Mesenchymal stem cell (in vitro differentiated cells and primary cell): ENCODE measurements at regions not wholly inside any gene's neighbourhood (a gene's known extent, or its start where the extent isn't known, plus 50 kb on each side); places are given as distances from the start of the nearest gene placed in this dataset.

ENCODE experiments used
- DNase-seq: peaks from one replicate; pipeline ENCODE4 v3.0.0-alpha.2; 2013
- H2AFZ ChIP-seq: one replicate; pipeline ENCODE4 v1.6.1; 2013; ENCODE audit warnings: low read depth, mild to moderate bottlenecking, control low read depth, inconsistent platforms, low read length, moderate library complexity
- H2AK5ac ChIP-seq: 2 replicates; pipeline ENCODE4 v1.6.1; 2013; ENCODE audit warnings: low read length, moderate library complexity, mild to moderate bottlenecking, inconsistent platforms; ENCODE audit not compliant: severe bottlenecking
- H2BK120ac ChIP-seq: one replicate; pipeline ENCODE4 v1.6.1; 2013; ENCODE audit warnings: low read depth, mild to moderate bottlenecking, inconsistent platforms, low read length, moderate library complexity
- H2BK12ac ChIP-seq, 2 experiments: one replicate each; pipeline ENCODE4 v1.6.1; 2013; ENCODE audit warnings: inconsistent platforms in 2 of 2, low read length in 2 of 2, mild to moderate bottlenecking in 2 of 2, moderate library complexity in 2 of 2, control low read depth in 1 of 2
- H2BK15ac ChIP-seq: one replicate; pipeline ENCODE4 v1.6.1; 2013; ENCODE audit warnings: mild to moderate bottlenecking, low read depth, inconsistent platforms; ENCODE audit not compliant: poor library complexity, severe bottlenecking
- H2BK5ac ChIP-seq: 2 replicates; pipeline ENCODE4 v1.6.1; 2013; ENCODE audit warnings: low read depth, mild to moderate bottlenecking, low read length, control low read depth, inconsistent platforms; ENCODE audit not compliant: poor library complexity, severe bottlenecking
- H3K14ac ChIP-seq, 2 experiments: one replicate each; pipeline ENCODE4 v1.6.1; 2013; ENCODE audit warnings: inconsistent platforms in 2 of 2, low read length in 2 of 2, control low read depth in 1 of 2, mild to moderate bottlenecking in 1 of 2, moderate library complexity in 1 of 2
- H3K18ac ChIP-seq, 2 experiments: one replicate each; pipeline ENCODE4 v1.6.1; 2013; ENCODE audit warnings: inconsistent platforms in 2 of 2, low read length in 2 of 2, control low read depth in 1 of 2, low read depth in 1 of 2, mild to moderate bottlenecking in 1 of 2
- H3K23ac ChIP-seq, 2 experiments: one replicate each; pipeline ENCODE4 v1.6.1; 2013; ENCODE audit warnings: inconsistent platforms in 2 of 2, low read length in 2 of 2, mild to moderate bottlenecking in 2 of 2, moderate library complexity in 2 of 2, control low read depth in 1 of 2
- H3K27ac ChIP-seq: 2 replicates; pipeline ENCODE4 v1.5.1; 2013; ENCODE audit warnings: mild to moderate bottlenecking, moderate library complexity, low read length, control low read depth, inconsistent platforms; ENCODE audit not compliant: poor library complexity, severe bottlenecking
- H3K27me3 ChIP-seq, 2 experiments: 2 replicates each; pipeline versions ENCODE4 v1.6.1 to v1.7.0; 2013; ENCODE audit warnings: low read length in 2 of 2, mild to moderate bottlenecking in 2 of 2, moderate library complexity in 2 of 2, control low read depth in 1 of 2, inconsistent platforms in 1 of 2; ENCODE audit not compliant: control insufficient read depth in 1 of 2, insufficient read depth in 1 of 2
- H3K36me3 ChIP-seq, 2 experiments: 2 replicates each; pipeline versions ENCODE4 v1.6.1 to v1.7.0; 2013; ENCODE audit warnings: low read length in 2 of 2, control low read depth in 1 of 2, inconsistent platforms in 1 of 2, low read depth in 1 of 2, mild to moderate bottlenecking in 1 of 2; ENCODE audit not compliant: insufficient read depth in 2 of 2, control insufficient read depth in 1 of 2
- H3K4ac ChIP-seq, 2 experiments: one replicate each; pipeline ENCODE4 v1.6.1; 2013; ENCODE audit warnings: inconsistent platforms in 2 of 2, low read length in 2 of 2, mild to moderate bottlenecking in 2 of 2, moderate library complexity in 2 of 2, control low read depth in 1 of 2, low read depth in 1 of 2
- H3K4me1 ChIP-seq: 2 replicates; pipeline ENCODE4 v1.6.1; 2013; ENCODE audit warnings: low read depth, low read length, control low read depth; ENCODE audit not compliant: control insufficient read depth, insufficient read depth
- H3K4me2 ChIP-seq: 2 replicates; pipeline ENCODE4 v1.6.1; 2013; ENCODE audit warnings: low read length, mild to moderate bottlenecking, inconsistent platforms; ENCODE audit not compliant: poor library complexity, severe bottlenecking
- H3K4me3 ChIP-seq, 2 experiments: 2 replicates each; pipeline versions ENCODE4 v1.5.1 to v1.7.0; 2013; ENCODE audit warnings: low read length in 2 of 2, mild to moderate bottlenecking in 2 of 2, control low read depth in 1 of 2, low read depth in 1 of 2; ENCODE audit not compliant: insufficient read depth in 1 of 2
- H3K79me1 ChIP-seq: replicated peaks from 2 replicates; pipeline ENCODE4 v1.6.1; 2013; ENCODE audit warnings: mild to moderate bottlenecking, control low read depth, low read length, inconsistent platforms; ENCODE audit not compliant: poor library complexity, severe bottlenecking
- H3K9ac ChIP-seq: 2 replicates; pipeline ENCODE4 v1.7.0; 2013; ENCODE audit warnings: mild to moderate bottlenecking, low read length, moderate library complexity
- H3K9me3 ChIP-seq: 2 replicates; pipeline ENCODE4 v1.7.0; 2013; ENCODE audit warnings: mild to moderate bottlenecking, low read length; ENCODE audit not compliant: control insufficient read depth
- H4K8ac ChIP-seq: one replicate; pipeline ENCODE4 v1.6.1; 2013; ENCODE audit warnings: inconsistent platforms, mild to moderate bottlenecking, low read length, moderate library complexity
- H4K91ac ChIP-seq: one replicate; pipeline ENCODE4 v1.6.1; 2013; ENCODE audit warnings: mild to moderate bottlenecking, low read length, inconsistent platforms
- WGBS: methylation state at CpG from one replicate; pipeline ENCODE4 v1.1.7; 2013; ENCODE audit warnings: mixed read lengths; 5-methylcytosine and 5-hydroxymethylcytosine counted together

DNA sequence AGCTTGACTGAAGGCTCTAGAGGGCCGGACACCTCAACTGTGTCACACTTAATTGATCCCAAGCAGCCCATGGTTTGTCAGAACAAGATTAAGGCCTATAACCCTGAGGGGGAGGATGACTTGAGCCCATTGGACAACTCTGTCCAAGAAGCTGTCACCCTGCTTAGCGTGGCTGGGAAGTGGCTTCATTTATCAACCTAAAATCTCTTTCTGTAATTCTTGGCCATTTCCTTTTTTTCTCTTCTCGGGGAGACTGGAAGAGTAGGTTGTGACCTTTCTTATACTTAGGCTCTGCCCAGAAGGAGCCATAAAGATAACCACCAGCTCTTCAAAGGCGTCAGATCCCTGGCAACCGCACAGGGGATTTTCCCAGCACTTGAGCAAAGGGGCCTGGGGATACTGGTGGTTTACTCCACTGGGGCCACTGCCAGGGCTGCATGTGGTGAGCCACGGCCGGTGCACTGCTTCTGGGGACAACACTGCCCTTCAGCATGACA, 265.5 kb downstream of the CYRIA start:
- Histone ChIP-seq H3K9ac (no peak overlapping the region), H3K23ac (no peak overlapping the region), H3K36me3 (no peaks in the 10 kb centered on the region), H2BK5ac (no peak overlapping the region), H3K27me3 (no peaks in the 10 kb centered on the region), H2BK15ac (no peak overlapping the region), H4K8ac (no peak overlapping the region), H3K18ac (no peak overlapping the region), H3K9me3 (no peaks in the 10 kb centered on the region), H3K4ac (no peak overlapping the region), H4K91ac (no peak overlapping the region), H3K4me3 (no peak overlapping the region), H3K4me2 (no peak overlapping the region), H3K14ac (no peak overlapping the region), H3K79me1 (no peaks in the 10 kb centered on the region), H3K4me1 (no peaks in the 10 kb centered on the region), H2AFZ (no peak overlapping the region), H2BK120ac (no peak overlapping the region), H3K27ac (no peak overlapping the region), H2AK5ac (no peak overlapping the region), H2BK12ac (no peak overlapping the region)
- 7% methylated on average over 6 of the region's 7 CpGs for WGBS
- no peak for DNase-seq

DNA sequence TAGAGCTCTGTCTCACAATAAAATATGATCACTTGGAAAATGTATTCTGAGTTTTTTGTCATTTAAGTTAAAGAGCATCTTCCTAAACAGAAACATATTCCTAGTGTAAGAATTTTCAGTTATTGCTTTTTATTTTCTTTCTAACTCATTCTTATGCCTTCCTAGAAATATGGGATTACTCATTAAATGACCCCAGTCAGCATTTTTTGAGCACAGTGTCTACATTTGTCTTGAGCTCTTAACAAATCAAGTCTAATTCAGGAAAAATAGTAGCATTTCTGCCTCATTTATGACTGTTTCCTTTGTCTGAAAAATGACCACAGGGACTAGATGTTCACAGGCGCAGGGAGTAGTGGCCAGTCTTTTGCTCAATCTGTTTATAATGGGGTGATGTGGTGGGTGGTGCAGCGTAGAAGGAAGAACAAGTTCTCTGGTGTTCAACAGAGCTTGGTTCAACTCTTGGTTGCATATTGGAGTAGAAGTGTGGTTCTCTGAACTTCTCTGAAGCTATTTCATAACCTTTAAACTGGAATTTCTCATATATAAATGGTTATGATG, 267.1 kb downstream of the CYRIA start:
- no peaks in the 10 kb centered on the region for H3K9me3 ChIP-seq
- no peak overlapping the region for H3K4me2 ChIP-seq
- no peak overlapping the region for H4K91ac ChIP-seq
- DNase-seq, result no peak
- no peak overlapping the region for H2BK12ac ChIP-seq
- no peaks in the 10 kb centered on the region for H3K36me3 ChIP-seq
- peaks cover 10% of the 10 kb centered on the region for H3K4me1 ChIP-seq
- no peak overlapping the region for H3K14ac ChIP-seq
- H3K23ac ChIP-seq, result no peak overlapping the region
- no peak overlapping the region for H3K4ac ChIP-seq
- WGBS, result 80% methylated on average over 2 of the region's 2 CpGs
- H2BK5ac ChIP-seq, result no peak overlapping the region
- no peak overlapping the region for H3K18ac ChIP-seq
- H3K27me3 ChIP-seq, result peaks cover 0 to 5% of the 10 kb centered on the region in 2 experiments
- no peak overlapping the region for H3K4me3 ChIP-seq
- no peak overlapping the region for H2AFZ ChIP-seq
- H2AK5ac ChIP-seq, result no peak overlapping the region
- no peak overlapping the region for H3K9ac ChIP-seq
- no peak overlapping the region for H4K8ac ChIP-seq
- H2BK15ac ChIP-seq, result no peak overlapping the region
- H3K79me1 ChIP-seq, result no peaks in the 10 kb centered on the region
- H2BK120ac ChIP-seq, result no peak overlapping the region
- no peak overlapping the region for H3K27ac ChIP-seq

DNA sequence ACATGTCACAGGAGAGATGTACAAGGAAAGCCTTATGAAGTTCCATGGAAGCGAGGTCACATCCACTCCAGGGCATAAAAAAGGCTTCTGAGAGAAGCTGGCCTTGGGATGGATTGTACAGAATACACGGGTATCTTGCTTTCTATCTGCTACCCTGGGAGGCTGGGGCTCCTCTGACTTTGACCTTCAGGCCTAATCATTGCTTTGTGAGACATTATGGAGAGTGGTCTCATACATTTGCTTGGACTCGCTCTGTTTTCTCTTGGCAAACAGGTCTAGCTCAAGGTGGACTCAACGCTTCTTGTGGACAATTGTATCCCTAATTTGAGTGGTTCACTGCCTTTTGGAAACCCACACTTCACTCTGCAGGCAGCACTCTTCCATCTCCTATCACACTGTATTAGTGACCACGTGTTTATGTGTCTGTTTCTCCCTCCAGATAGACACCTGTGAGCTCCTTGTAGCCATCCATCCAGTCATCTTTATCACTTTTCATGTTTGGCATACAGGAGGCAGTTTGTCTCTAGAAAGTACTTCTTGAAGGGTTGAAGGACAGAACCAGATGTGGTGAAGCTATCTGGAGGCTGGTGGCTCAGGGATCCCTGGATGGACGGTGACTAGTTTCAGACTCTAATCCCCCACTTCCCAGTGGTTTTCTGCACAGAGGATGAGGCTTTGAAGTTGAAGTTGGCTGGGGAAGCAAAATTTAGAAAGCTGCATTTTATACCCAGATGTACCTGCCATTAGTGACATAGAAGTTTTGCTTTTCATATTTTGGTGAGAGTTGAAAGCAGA, 267.8 kb downstream of the CYRIA start:
- Histone ChIP-seq H3K23ac (no peak overlapping the region), H3K4me3 (no peak overlapping the region), H3K18ac (no peak overlapping the region), H2BK12ac (no peak overlapping the region), H3K9me3 (no peaks in the 10 kb centered on the region), H3K4me1 (peaks cover 11% of the 10 kb centered on the region), H3K36me3 (no peaks in the 10 kb centered on the region), H3K27ac (no peak overlapping the region), H3K4me2 (no peak overlapping the region), H4K91ac (no peak overlapping the region), H3K4ac (no peak overlapping the region), H2BK15ac (no peak overlapping the region), H3K9ac (no peak overlapping the region), H3K27me3 (peaks cover 0 to 5% of the 10 kb centered on the region in 2 experiments), H2AFZ (no peak overlapping the region), H2BK120ac (no peak overlapping the region), H3K14ac (no peak overlapping the region), H2BK5ac (no peak overlapping the region), H2AK5ac (no peak overlapping the region), H4K8ac (no peak overlapping the region), H3K79me1 (no peaks in the 10 kb centered on the region)
- DNase-seq, result no peak
- 73% methylated on average over 4 of the region's 6 CpGs for WGBS

DNA sequence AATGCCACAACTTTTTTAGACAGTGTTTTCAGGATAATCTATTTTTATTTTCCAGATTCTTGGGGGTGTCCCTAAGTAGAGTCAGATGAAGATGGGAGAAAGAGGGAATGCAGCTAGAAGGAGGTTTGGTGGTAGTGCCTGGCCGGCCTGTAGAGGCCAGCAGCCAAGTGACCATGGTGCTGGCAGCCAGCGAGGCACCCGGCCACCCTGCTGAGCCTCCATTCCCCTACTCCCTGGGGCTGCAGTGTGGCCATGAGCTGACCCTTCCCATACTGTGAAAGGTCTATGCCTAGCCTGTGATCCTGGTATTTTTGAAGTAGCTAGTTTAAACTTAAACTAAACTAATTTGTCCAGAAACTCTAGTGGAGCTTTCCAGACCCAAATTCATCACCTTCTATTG, 268.6 kb downstream of the CYRIA start:
- Histone ChIP-seq H3K27ac (no peak overlapping the region), H3K23ac (no peak overlapping the region), H2AK5ac (no peak overlapping the region), H2BK5ac (no peak overlapping the region), H2AFZ (no peak overlapping the region), H3K4me3 (no peak overlapping the region), H2BK12ac (no peak overlapping the region), H3K9ac (no peak overlapping the region), H4K91ac (no peak overlapping the region), H3K4me2 (no peak overlapping the region), H3K14ac (no peak overlapping the region), H3K9me3 (no peaks in the 10 kb centered on the region), H3K79me1 (no peaks in the 10 kb centered on the region), H4K8ac (no peak overlapping the region), H2BK120ac (no peak overlapping the region), H3K4me1 (peaks cover 13% of the 10 kb centered on the region), H3K27me3 (peaks cover 0 to 10% of the 10 kb centered on the region in 2 experiments), H3K4ac (no peak overlapping the region), H2BK15ac (no peak overlapping the region), H3K36me3 (no peaks in the 10 kb centered on the region), H3K18ac (no peak overlapping the region)
- WGBS, result 100% methylated on average over 3 of the region's 3 CpGs
- no peak for DNase-seq
